SK-N-SH treated with all-trans-retinoic acid at 6 μM for 48 hours (cell line): ENCODE measurements at regions not wholly inside any gene's neighbourhood (a gene's known extent, or its start where the extent isn't known, plus 50 kb on each side); places are given as distances from the start of the nearest gene placed in this dataset.

ENCODE experiments used
- ESRRG ChIP-seq: fragments of 250-450 bp; sonication (Bioruptor Pico); IDR thresholded peaks from 2 replicates; pipeline ENCODE4 v1.6.1; 2021; ENCODE audit warnings: mild to moderate bottlenecking
- ISL1 ChIP-seq: fragments of 250-450 bp; sonication (Bioruptor Pico); IDR thresholded peaks from 2 replicates; pipeline ENCODE4 v2.1.2; 2022; ENCODE audit warnings: mild to moderate bottlenecking, moderate library complexity
- RARB ChIP-seq: fragments of 250-450 bp; sonication (Bioruptor Pico); IDR thresholded peaks from 2 replicates; pipeline ENCODE4 v1.8.0; 2021; ENCODE audit warnings: mild to moderate bottlenecking, moderate library complexity
- ZNF70 ChIP-seq: fragments of 450-650 bp; formaldehyde crosslinking; IDR thresholded peaks from 2 replicates; pipeline ENCODE4 v1.5.0; 2020; ENCODE audit warnings: mild to moderate bottlenecking, moderate library complexity
- TF ChIP-seq, protein P1 (sequence below): fragments of 250-450 bp; sonication (Bioruptor Pico); IDR thresholded peaks from 2 replicates; pipeline ENCODE4 v1.8.0; 2021; ENCODE audit warnings: low read depth, mild to moderate bottlenecking, moderate library complexity, borderline replicate concordance
- TF ChIP-seq, protein P2 (sequence below): fragments of 250-450 bp; sonication (Bioruptor Pico); IDR thresholded peaks from 2 replicates; pipeline ENCODE4 v1.5.1; 2020; ENCODE audit warnings: low read depth, mild to moderate bottlenecking, moderate library complexity

DNA sequence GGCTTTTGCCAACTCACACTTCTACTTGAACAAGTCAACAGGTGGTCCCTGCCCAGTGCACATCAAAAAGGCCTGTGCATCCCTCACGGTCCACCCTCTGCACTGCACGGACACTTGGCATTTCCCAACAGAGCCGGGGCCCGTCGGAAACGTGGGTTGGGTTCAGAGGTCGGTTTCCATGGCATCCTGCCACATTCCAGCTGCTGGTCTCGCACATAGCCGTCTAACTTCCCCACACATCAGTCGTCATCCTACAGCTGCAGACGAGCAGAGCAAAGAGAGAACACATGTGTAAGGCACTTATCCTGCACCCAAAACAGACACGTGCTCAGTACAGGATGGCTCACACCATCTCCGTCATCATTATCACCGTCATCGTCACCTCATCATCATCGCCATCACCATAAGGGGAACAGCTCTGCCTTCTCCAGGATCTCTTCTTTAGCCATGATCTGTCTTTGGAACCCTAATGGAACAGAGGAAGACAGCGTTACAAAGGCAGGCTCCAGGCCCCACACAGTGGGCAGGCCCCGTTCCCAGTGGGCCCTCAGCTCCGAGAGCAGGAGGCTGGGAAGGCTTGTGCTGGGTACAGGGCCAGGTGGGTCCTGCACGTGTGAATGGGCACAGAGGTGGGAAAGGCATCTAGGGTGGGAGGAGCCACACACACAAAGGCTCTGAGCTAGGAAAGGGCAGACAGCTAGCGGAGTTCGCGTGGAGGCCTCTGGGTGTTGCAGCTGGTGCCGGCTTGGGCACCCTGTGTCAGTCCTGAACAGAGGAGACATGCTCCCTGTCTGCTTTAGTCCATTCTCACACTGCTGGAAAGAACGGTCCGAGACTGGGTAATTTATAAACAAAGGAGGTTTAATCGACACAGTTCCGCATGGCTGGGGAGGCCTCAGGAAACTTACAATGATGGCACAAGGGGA is 170.8 kb upstream of the SOX1 start:
- TF ChIP-seq ISL1 (CRISPR knock-in tag) (no peak), ESRRG (CRISPR knock-in tag) (no peak), RARB (CRISPR knock-in tag) (no peak), ZNF70 (CRISPR knock-in tag) (no peak)
- TF ChIP-seq, protein P1, sequence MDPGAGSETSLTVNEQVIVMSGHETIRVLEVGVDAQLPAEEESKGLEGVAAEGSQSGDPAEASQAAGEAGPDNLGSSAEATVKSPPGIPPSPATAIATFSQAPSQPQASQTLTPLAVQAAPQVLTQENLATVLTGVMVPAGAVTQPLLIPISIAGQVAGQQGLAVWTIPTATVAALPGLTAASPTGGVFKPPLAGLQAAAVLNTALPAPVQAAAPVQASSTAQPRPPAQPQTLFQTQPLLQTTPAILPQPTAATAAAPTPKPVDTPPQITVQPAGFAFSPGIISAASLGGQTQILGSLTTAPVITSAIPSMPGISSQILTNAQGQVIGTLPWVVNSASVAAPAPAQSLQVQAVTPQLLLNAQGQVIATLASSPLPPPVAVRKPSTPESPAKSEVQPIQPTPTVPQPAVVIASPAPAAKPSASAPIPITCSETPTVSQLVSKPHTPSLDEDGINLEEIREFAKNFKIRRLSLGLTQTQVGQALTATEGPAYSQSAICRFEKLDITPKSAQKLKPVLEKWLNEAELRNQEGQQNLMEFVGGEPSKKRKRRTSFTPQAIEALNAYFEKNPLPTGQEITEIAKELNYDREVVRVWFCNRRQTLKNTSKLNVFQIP (CRISPR knock-in tag): no peak
- TF ChIP-seq, protein P2, sequence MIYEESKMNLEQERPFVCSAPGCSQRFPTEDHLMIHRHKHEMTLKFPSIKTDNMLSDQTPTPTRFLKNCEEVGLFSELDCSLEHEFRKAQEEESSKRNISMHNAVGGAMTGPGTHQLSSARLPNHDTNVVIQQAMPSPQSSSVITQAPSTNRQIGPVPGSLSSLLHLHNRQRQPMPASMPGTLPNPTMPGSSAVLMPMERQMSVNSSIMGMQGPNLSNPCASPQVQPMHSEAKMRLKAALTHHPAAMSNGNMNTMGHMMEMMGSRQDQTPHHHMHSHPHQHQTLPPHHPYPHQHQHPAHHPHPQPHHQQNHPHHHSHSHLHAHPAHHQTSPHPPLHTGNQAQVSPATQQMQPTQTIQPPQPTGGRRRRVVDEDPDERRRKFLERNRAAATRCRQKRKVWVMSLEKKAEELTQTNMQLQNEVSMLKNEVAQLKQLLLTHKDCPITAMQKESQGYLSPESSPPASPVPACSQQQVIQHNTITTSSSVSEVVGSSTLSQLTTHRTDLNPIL: no peak
